SK-N-DZ (cell line): ENCODE measurements at regions not wholly inside any gene's neighbourhood (a gene's known extent, or its start where the extent isn't known, plus 50 kb on each side); places are given as distances from the start of the nearest gene placed in this dataset.
"Not testable (repeated sequence)": the region's sequence is repeated elsewhere in the genome, so short reads cannot be mapped to it uniquely, and the experiment has no call there.

Experiments used
- DNase-seq: peaks from one replicate; pipeline ENCODE4 v3.0.0-alpha.2; 2015; ENCODE audit warnings: low spot score

DNA sequence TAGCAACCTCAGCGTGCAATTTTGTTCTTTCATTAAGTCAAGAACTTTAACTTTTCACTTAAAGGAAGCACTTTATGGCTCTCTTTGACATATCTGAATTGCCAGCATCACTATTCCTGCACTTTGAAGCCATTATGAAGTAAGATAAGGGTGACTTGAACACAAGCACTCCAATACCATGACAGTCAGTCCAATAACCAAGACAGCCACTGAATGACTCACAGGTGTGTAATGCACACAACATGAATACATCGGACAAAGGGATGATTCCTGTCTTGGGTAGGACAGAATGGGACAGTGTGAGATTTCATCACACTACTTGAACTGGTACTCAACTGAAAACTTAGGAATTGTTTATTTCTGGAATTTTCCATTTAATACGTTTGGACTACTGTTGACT is 233.7 kb upstream of the IPO5 start:
- DNase-seq = no peak

DNA sequence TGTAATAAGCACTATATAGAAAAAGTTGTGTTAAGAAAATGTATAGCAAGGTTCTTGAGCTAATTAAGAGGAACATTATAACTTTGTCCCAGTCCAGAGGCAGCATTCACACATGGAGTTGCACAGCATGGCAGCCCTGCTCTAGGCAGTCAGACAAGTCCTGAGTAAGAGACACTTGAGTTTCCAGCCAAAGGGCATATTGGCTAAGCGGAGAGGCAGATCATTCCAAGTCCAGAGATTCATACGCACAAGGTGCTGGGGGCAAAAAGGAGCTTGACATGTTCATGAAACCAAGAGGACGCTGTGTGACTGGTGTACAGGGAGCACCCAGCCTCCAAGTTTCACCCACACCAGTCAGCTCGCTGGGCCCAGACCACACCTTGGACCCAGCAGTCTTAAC is 232.6 kb upstream of the IPO5 start:
- no peak for DNase-seq

- no peak for DNase-seq
Observed at GRCh38 chr13:97723655-97724054, 229.8 kb upstream of the IPO5 start.

- DNase-seq = no peak
Observed at GRCh38 chr13:97724450-97724849, 229.0 kb upstream of the IPO5 start.

- no peak for DNase-seq
Observed at GRCh38 chr13:97726664-97727280, 226.7 kb upstream of the IPO5 start.

GRCh38 chr13:97727991-97728390 is 225.5 kb upstream of the IPO5 start:
- no peak for DNase-seq

DNA sequence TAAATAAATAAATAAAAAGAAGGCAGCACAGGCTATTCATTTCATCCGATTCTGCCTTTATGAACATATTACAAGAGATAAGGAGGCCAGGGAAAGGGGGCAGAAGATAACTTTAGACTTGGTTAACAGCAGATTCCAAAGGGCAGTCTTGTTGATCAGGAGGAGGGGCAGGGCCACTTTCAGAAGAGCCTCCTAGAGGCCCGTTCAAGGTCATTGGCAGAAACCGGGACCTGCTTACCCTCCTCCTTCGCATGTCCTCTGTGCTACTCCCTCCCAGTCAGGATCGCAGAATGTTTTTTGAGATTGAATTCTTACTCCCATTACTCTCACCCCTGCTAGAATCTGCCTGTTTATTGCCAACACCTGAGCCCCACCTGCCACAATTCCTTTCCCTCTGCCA is 217.0 kb upstream of the IPO5 start:
- DNase-seq = no peak

DNA sequence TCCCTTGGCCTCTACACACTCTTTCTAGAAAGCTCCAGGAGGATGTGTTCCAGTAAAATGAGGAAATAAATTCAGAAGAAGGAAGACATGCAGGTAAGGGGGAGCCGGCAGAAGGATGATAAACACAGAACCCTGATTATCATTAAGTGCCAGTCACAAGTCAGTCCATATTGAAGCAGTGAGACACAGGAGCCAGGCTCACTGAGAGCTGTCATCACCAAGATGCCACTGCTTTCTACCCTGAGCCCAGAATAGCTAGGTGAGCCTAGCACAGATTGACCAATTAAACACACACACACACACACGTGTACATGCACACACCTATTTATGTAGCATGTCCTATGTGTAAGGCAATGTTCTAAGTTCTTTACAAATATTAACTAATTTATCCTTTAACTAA is 211.4 kb upstream of the IPO5 start:
- DNase-seq = no peak

DNA sequence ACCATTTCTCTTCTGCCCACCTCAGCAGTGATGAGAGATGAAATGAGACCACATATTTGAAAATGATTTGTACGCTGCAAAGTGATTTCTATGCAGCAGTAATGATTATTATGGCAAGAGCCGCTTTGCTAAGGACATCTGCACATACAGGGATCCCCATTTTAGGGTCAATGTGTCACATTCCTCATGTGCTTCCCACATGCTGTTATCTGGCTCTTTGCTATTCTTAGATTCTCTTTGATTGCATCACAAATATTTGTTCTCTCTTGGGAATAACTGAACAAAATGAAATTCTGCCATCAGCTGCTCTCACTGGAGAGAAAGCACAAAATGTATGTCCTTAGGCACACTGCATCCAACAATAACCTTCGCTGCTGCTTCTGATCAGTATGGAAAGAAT is 209.5 kb upstream of the IPO5 start:
- DNase-seq = no peak

GRCh38 chr13:97746649-97747048 is 206.8 kb upstream of the IPO5 start:
- no peak for DNase-seq

DNA sequence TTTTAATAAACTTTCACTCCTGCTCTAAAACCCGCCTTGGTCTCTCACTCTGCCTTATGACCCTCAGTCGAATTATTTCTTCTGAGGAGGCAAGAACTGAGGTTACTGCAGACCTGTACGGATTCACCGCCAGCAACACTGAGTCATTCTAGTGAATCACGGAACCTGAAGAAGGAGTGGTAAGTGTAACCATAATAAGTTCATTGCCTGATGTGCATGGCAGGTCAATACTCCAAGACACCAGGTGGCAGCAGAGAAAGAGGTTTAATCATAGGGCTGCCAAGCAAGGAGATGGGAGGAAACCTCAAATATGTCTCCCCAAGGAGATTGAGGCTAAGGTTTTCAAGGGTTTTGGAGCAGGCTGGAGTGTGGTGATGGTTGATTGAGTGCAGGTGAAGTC is 204.3 kb upstream of the IPO5 start:
- DNase-seq = no peak

GRCh38 chr13:97751477-97751876 is 202.0 kb upstream of the IPO5 start:
- no peak for DNase-seq

- DNase-seq = no peak
Observed at GRCh38 chr13:97752961-97753668, 200.4 kb upstream of the IPO5 start.

- DNase-seq = no peak
Observed at GRCh38 chr13:97753942-97754670, 199.4 kb upstream of the IPO5 start.

DNA sequence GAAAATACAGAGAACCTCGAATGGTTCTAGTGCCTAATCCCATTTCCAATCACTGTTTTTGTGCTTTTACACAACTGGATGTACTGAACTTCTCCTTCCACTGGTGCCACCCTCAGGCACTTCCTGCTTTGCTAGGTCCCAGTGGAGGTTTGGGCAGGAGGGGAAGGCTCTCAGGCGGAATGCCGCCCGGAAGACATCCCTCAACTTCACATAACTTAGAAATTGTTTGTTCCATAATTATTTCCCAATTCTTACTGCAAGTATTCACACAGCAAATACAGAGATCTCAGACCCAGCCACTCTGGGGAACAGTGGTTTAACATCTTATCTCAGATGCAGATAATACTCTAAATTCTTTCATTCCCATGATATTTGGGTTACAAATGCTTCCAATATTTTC is 195.7 kb upstream of the IPO5 start:
- DNase-seq = no peak

- DNase-seq = no peak
Observed at GRCh38 chr13:97758317-97758716, 195.2 kb upstream of the IPO5 start.

DNA sequence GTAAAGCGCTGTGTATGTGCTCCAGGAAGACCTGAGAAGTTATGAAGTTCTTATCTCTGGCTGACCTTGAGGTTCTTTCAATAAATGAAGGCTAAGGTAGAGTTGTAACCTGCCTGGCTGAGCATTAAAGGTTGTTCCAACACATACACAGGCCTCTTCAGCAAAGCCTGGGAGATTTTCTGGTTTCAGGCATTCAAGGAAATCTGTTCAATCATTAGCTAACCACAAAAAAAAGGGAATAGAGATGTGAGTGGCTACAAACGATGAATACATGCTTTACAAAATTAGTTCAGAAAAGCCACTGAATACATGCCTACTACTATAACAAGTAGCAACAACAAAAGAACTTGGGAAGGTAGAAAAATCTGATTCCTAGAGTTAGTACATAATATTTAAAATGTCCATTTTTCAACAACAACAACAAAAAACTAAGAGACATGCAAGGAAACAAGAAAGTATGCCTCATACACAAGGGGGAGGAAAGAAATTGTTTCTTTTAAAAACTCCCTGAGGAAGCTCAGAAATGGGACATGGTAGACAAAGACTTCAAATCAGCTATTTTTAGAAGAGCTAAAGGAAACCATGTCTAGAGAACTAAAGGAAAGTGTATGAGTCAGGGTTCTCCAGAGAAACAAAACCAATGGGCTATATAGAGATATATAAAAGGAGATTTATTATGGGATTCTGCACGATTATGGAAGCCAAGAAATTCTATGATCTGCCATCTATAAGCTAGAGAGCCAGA is 191.5 kb upstream of the IPO5 start:
- no peak for DNase-seq

DNA sequence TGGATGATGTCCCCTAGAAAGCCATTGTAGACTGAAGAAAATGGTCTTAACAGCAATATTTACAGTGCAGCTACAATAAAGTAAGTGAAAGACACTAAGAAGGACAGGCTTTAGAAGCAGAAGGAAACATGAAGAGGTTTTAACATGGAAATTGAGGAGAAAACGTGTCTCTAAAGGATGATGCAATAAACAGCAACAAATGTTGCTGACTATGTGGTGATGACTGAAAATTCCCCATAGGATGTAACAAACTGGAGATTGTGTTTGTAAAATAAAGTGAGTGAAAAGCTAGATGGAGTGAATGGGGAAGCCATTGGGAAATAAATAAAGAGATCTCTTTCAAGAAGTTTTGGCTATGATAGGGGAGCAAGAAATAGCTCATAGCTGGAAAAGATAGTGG is 186.7 kb upstream of the IPO5 start:
- no peak for DNase-seq

DNA sequence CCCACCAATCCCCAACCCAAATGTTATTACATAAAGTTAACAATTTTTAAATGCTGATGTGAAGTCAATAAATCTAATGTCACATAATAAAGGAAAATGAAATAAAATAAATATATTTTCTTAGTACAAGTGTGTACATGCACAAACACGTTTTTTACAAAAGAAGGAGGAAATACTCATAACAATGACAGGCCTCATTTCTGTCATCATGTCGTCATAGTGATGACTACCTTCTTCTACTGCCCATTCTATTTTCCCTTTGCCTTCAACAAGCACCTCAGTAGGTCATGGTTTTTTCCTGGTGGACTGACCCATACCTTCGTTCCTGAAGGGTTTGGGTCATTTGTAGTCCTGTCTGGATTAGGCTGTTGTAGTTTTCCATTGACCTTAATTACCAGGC is 185.3 kb upstream of the IPO5 start:
- DNase-seq = no peak

GRCh38 chr13:97770231-97770630 is 183.2 kb upstream of the IPO5 start:
- DNase-seq = not testable (repeated sequence)

DNA sequence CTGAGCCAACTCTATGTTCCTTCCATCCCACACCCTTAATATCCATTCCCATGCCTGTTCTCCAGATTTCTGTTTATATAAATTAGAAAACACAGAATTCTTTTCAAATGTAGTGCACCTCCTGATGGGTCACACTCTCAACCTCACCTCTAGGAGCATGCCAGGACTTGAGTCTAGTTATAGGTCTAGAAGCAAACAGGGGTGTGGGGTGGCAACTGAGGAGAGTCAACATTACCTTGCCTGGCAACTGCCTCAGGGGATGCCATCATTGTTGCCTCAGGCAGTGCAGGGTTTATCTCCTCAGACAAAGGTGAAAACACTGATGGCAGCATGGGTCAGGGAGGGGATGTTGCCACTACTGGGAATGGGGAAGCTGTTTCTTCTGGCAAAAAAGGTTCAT is 181.0 kb upstream of the IPO5 start:
- not testable (repeated sequence) for DNase-seq

- not testable (repeated sequence) for DNase-seq
Observed at GRCh38 chr13:97774391-97775100, 178.9 kb upstream of the IPO5 start.
